IMR-90 (cell line): ENCODE measurements at regions not wholly inside any gene's neighbourhood (a gene's known extent, or its start where the extent isn't known, plus 50 kb on each side); places are given as distances from the start of the nearest gene placed in this dataset.

Source experiments
- ATAC-seq: fragments of 200-7000 bp; cut with Tn5 transposase; 2 replicates; pipeline ENCODE4 v1.9.1; 2020; ENCODE audit warnings: low read depth, mild to moderate bottlenecking, moderate library complexity
- BruUV-seq: library from RNA; stranded (reverse); fragments of 400-500 nt; replicated peaks from 2 replicates; lab custom pipeline; 2021; lab: Mats Ljungman, UMichigan
- CTCF ChIA-PET: fragments of 300-600 bp; formaldehyde crosslinking; extraction: SDS; loops from one replicate; lab custom pipeline; 2021; ENCODE audit warnings: antibody characterized with exemption; lab: Yijun Ruan, JAX
- POLR2A ChIA-PET: fragments of 300-600 bp; sonication (Branson Sonifier 250); formaldehyde crosslinking; loops from one replicate; lab custom pipeline; 2022; ENCODE audit warnings: antibody characterized with exemption; ENCODE audit not compliant: unreplicated experiment; lab: Charles Lee
- DNase-seq: peaks from one replicate; pipeline ENCODE4 v3.0.0; 2013
- H2AFZ ChIP-seq: replicated peaks from 2 replicates; pipeline ENCODE3; 2013; ENCODE audit warnings: low read length, mild to moderate bottlenecking; ENCODE audit not compliant: poor library complexity
- H2AK5ac ChIP-seq: 2 replicates; pipeline ENCODE4 v1.6.1; 2013; ENCODE audit warnings: low read depth, low read length, inconsistent platforms
- H2AK9ac ChIP-seq: replicated peaks from 2 replicates; pipeline ENCODE3; 2013; ENCODE audit warnings: mild to moderate bottlenecking, low read depth, low read length, moderate library complexity; ENCODE audit not compliant: poor library complexity
- H2BK120ac ChIP-seq: 2 replicates; pipeline ENCODE4 v1.6.1; 2013; ENCODE audit warnings: low read depth, low read length, inconsistent platforms
- H2BK15ac ChIP-seq: 3 replicates; pipeline ENCODE4 v1.6.1; 2013; ENCODE audit warnings: low read depth, low read length, inconsistent platforms
- H2BK20ac ChIP-seq: 2 replicates; pipeline ENCODE4 v1.6.1; 2013; ENCODE audit warnings: low read depth, mild to moderate bottlenecking, inconsistent platforms, low read length, moderate library complexity
- H2BK5ac ChIP-seq: 2 replicates; pipeline ENCODE4 v1.6.1; 2013; ENCODE audit warnings: mild to moderate bottlenecking, low read depth, low read length, inconsistent platforms; ENCODE audit not compliant: poor library complexity, severe bottlenecking
- H3K14ac ChIP-seq: replicated peaks from 2 replicates; pipeline ENCODE4 v1.6.1; 2013; ENCODE audit warnings: low read depth, low read length, inconsistent platforms
- H3K18ac ChIP-seq: 2 replicates; pipeline ENCODE4 v1.6.1; 2013; ENCODE audit warnings: low read depth, low read length, control low read depth
- H3K23ac ChIP-seq: 2 replicates; pipeline ENCODE4 v1.6.1; 2013; ENCODE audit warnings: low read depth, low read length, inconsistent platforms
- H3K27ac ChIP-seq: 2 replicates; pipeline ENCODE4 v1.5.1; 2013; ENCODE audit warnings: mild to moderate bottlenecking, control low read depth, low read length; ENCODE audit not compliant: insufficient read depth
- H3K27me3 ChIP-seq: 2 replicates; pipeline ENCODE4 v1.6.1; 2013; ENCODE audit warnings: low read length; ENCODE audit not compliant: control insufficient read depth, insufficient read depth
- H3K36me3 ChIP-seq: 2 replicates; pipeline ENCODE4 v1.6.1; 2013; ENCODE audit warnings: low read length, mixed read lengths; ENCODE audit not compliant: control insufficient read depth, insufficient read depth
- H3K4ac ChIP-seq: 2 replicates; pipeline ENCODE4 v1.6.1; 2013; ENCODE audit warnings: low read depth, low read length, inconsistent platforms
- H3K4me1 ChIP-seq: 2 replicates; pipeline ENCODE4 v1.6.1; 2013; ENCODE audit warnings: low read length, mixed read lengths; ENCODE audit not compliant: control insufficient read depth, insufficient read depth
- H3K4me2 ChIP-seq: 2 replicates; pipeline ENCODE4 v1.6.1; 2013; ENCODE audit warnings: low read depth, mild to moderate bottlenecking, control low read depth, low read length, moderate library complexity
- H3K4me3 ChIP-seq: 2 replicates; pipeline ENCODE4 v1.5.1; 2013; ENCODE audit warnings: low read depth, mild to moderate bottlenecking, control low read depth, low read length, moderate library complexity; ENCODE audit not compliant: insufficient read depth
- H3K56ac ChIP-seq: 2 replicates; pipeline ENCODE4 v1.6.1; 2013; ENCODE audit warnings: low read length, inconsistent platforms; ENCODE audit not compliant: insufficient read depth; ENCODE audit errors: extremely low read depth
- H3K79me1 ChIP-seq, 2 experiments: 2 replicates each; pipeline ENCODE4 v1.6.1; 2013; ENCODE audit warnings: low read length in 2 of 2, inconsistent platforms in 1 of 2, low read depth in 1 of 2
- H3K9ac ChIP-seq: 2 replicates; pipeline ENCODE4 v1.6.1; 2013; ENCODE audit warnings: low read depth, low read length, control low read depth
- H3K9me1 ChIP-seq: 2 replicates; pipeline ENCODE4 v1.6.1; 2013; ENCODE audit warnings: low read length, inconsistent platforms; ENCODE audit not compliant: insufficient read depth
- H3K9me3 ChIP-seq: 2 replicates; pipeline ENCODE4 v1.6.1; 2013; ENCODE audit warnings: low read length; ENCODE audit not compliant: control insufficient read depth, insufficient read depth
- H4K20me1 ChIP-seq: 2 replicates; pipeline ENCODE4 v1.6.1; 2013; ENCODE audit warnings: low read length, inconsistent platforms; ENCODE audit not compliant: insufficient read depth
- H4K5ac ChIP-seq: 2 replicates; pipeline ENCODE4 v1.6.1; 2013; ENCODE audit warnings: mild to moderate bottlenecking, low read depth, low read length, control low read depth
- H4K8ac ChIP-seq, 2 experiments: 2 replicates each; pipeline ENCODE4 v1.6.1; 2013; ENCODE audit warnings: low read depth in 2 of 2, low read length in 2 of 2, control low read depth in 1 of 2, inconsistent platforms in 1 of 2
- H4K91ac ChIP-seq: 2 replicates; pipeline ENCODE4 v1.6.1; 2013; ENCODE audit warnings: low read depth, low read length, inconsistent platforms; ENCODE audit not compliant: insufficient read depth
- BHLHE40 ChIP-seq: fragments of 150-350 bp; IDR thresholded peaks from 2 replicates; pipeline ENCODE4 v1.6.1; 2016; ENCODE audit warnings: mild to moderate bottlenecking, low read depth, low read length
- CHD1 ChIP-seq: IDR thresholded peaks from 2 replicates; pipeline ENCODE4 v1.6.1; 2012; ENCODE audit warnings: low read depth, low read length, improper control_type of control experiment
- FOS ChIP-seq: fragments of 150-350 bp; IDR thresholded peaks from 2 replicates; pipeline ENCODE4 v1.6.1; 2016; ENCODE audit warnings: low read depth, low read length
- MAZ ChIP-seq: IDR thresholded peaks from 2 replicates; pipeline ENCODE4 v1.6.1; 2012; ENCODE audit warnings: low read depth, mild to moderate bottlenecking, low read length, improper control_type of control experiment, moderate library complexity, borderline replicate concordance
- SMC3 ChIP-seq: fragments of 150-350 bp; IDR thresholded peaks from 2 replicates; pipeline ENCODE4 v1.6.1; 2016; ENCODE audit warnings: low read depth, mild to moderate bottlenecking, antibody characterized with exemption, low read length, moderate library complexity
- USF2 ChIP-seq: fragments of 150-350 bp; IDR thresholded peaks from 2 replicates; pipeline ENCODE4 v1.6.1; 2017; ENCODE audit warnings: mild to moderate bottlenecking, antibody characterized with exemption, low read length, low read depth
- WGBS, 2 experiments: methylation state at CpG; one replicate each; pipeline versions ENCODE4 v1.1.5 to v1.1.7; 2013; ENCODE audit warnings: missing lambda C conversion rate in 2 of 2; ENCODE audit not compliant: insufficient read length in 1 of 2; ENCODE audit errors: extremely low coverage in 2 of 2; 5-methylcytosine and 5-hydroxymethylcytosine counted together
- dilution Hi-C: fragments of 300-500 bp; cut with HindIII; formaldehyde crosslinking; loops from one replicate; pipeline ENCODE4 v1.14.3; 2018; ENCODE audit warnings: low sequenced_read_pairs; ENCODE audit not compliant: unreplicated experiment
- in situ Hi-C: fragments of 300-500 bp; cut with MboI; formaldehyde crosslinking; loops from 3 replicates; pipeline ENCODE4 v1.14.3; 2019; ENCODE audit warnings: low sequenced_read_pairs, inconsistent platforms, mixed read lengths
- intact Hi-C: fragments of 100-400 bp; cut with micrococcal nuclease; formaldehyde crosslinking; loops from 2 replicates; pipeline ENCODE4 v1.10.0; 2022

- peak overlapping the region; percentile 33 for H3K27ac ChIP-seq
- peak overlapping the region; percentile 95 for H2AK5ac ChIP-seq
- H3K4me2 ChIP-seq, result peak overlapping the region; percentile 6; the same call in 1 of the 2 replicates
- no peak for TF ChIP-seq CHD1
- TF ChIP-seq USF2, result no peak
- peak; percentile 49; the same call in 1 of the 2 replicates for TF ChIP-seq MAZ
- TF ChIP-seq FOS, result no peak
- TF ChIP-seq BHLHE40, result peak; percentile 75
- peak; percentile 2; the same call in 1 of the 2 replicates for TF ChIP-seq SMC3
- H3K4me1 ChIP-seq, result peaks cover 23% of the 10 kb centered on the region
- dilution Hi-C loops, result no loop called here
- H2AFZ ChIP-seq, result peak overlapping the region; percentile 88
- peak overlapping the region; percentile 57 for H3K18ac ChIP-seq
- H3K27me3 ChIP-seq, result peaks cover 17% of the 10 kb centered on the region
- peak overlapping the region; percentile 47 for H2BK5ac ChIP-seq
- peak overlapping the region; percentile 83 for H2AK9ac ChIP-seq
- DNase-seq (peak; percentile 78), ATAC-seq (peak; percentile 79)
- intact Hi-C loops, result loop anchor here (5.0 kb wide), 1 partner anchor 139 kb away; no protein-coding TSS in a partner anchor
- no peak overlapping the region for H3K4me3 ChIP-seq
- peak overlapping the region; percentile 63 for H3K23ac ChIP-seq
- H3K9me3 ChIP-seq, result no peaks in the 10 kb centered on the region
- ChIA-PET POLR2A (interaction anchor here (0.5 kb wide), 1 partner anchor 163 kb away, joined by 4 read pairs; the partner anchor contains the start of gene VEGFA), CTCF (interaction anchor here (0.8 kb wide), 2 partner anchors 11 to 164 kb away, joined by 3 read pairs; no protein-coding TSS in a partner anchor)
- H3K14ac ChIP-seq, result peak overlapping the region; percentile 84
- peak overlapping the region; percentile 62; the same call in 1 of the 2 replicates for H3K56ac ChIP-seq
- 4% methylated on average over 4 of the region's 19 CpGs; no CpG with 5 or more reads in 1 of the 2 experiments for WGBS, 2 experiments
- in situ Hi-C loops, result no loop called here
- peak overlapping the region; percentile 61 to 88; a peak in 3 of 4 replicates for H4K8ac ChIP-seq
- H3K79me1 ChIP-seq, result no peaks in the 10 kb centered on the region
- H3K36me3 ChIP-seq, result no peaks in the 10 kb centered on the region
- BruUV-seq, result no TSS peak
- peak overlapping the region; percentile 94 for H2BK20ac ChIP-seq
- peak overlapping the region; percentile 93 for H4K91ac ChIP-seq
- H4K5ac ChIP-seq, result peak overlapping the region; percentile 59
- peak overlapping the region; percentile 94 for H2BK120ac ChIP-seq
- peak overlapping the region; percentile 2; the same call in 1 of the 2 replicates for H3K9ac ChIP-seq
- peak overlapping the region; percentile 75; the same call in 2 of the 3 replicates for H2BK15ac ChIP-seq
- H3K9me1 ChIP-seq, result peaks cover 17% of the 10 kb centered on the region
- H3K4ac ChIP-seq, result peak overlapping the region; percentile 92
- no peaks in the 10 kb centered on the region for H4K20me1 ChIP-seq
Observed at GRCh38 chr6:43933148-43933885, 163.3 kb downstream of the VEGFA start.
